H1 (cell line): ENCODE measurements at regions not wholly inside any gene's neighbourhood (a gene's known extent, or its start where the extent isn't known, plus 50 kb on each side); places are given as distances from the start of the nearest gene placed in this dataset.

ENCODE experiments used
- CTCF ChIA-PET: fragments of 300-600 bp; sonication (Branson Sonifier 250); formaldehyde crosslinking; loops from one replicate; lab custom pipeline; 2021; ENCODE audit not compliant: partially characterized antibody; lab: Charles Lee
- POLR2A ChIA-PET: fragments of 300-600 bp; sonication (Branson Sonifier 250); formaldehyde crosslinking; loops from one replicate; lab custom pipeline; 2021; ENCODE audit warnings: inconsistent platforms; ENCODE audit not compliant: partially characterized antibody; lab: Charles Lee
- DNase-seq, 2 experiments: peaks; one replicate each; pipeline versions ENCODE4 v3.0.0 to v3.0.0-alpha.2; 2010 to 2022; ENCODE audit warnings: low spot score in 2 of 2, low read depth in 1 of 2, mixed read lengths in 1 of 2
- FAIRE-seq: peaks from 2 replicates; lab custom pipeline; 2011; peaks lifted over from hg19 to GRCh38; lab: Jason Lieb, UNC
- H2AFZ ChIP-seq: 2 replicates; pipeline ENCODE4 v1.8.1; 2012; ENCODE audit warnings: low read length, inconsistent platforms
- H2AK5ac ChIP-seq: 2 replicates; pipeline ENCODE4 v1.6.1; 2013; ENCODE audit warnings: low read depth, low read length
- H2BK120ac ChIP-seq: replicated peaks from 2 replicates; pipeline ENCODE3; 2013; ENCODE audit warnings: low read depth, low read length, inconsistent platforms
- H2BK12ac ChIP-seq: 2 replicates; pipeline ENCODE4 v1.6.1; 2013; ENCODE audit warnings: low read depth, low read length
- H2BK15ac ChIP-seq: 2 replicates; pipeline ENCODE4 v1.6.1; 2013; ENCODE audit warnings: low read length
- H2BK20ac ChIP-seq: 2 replicates; pipeline ENCODE4 v1.6.1; 2013; ENCODE audit warnings: low read length
- H2BK5ac ChIP-seq: 2 replicates; pipeline ENCODE4 v1.6.1; 2013; ENCODE audit warnings: low read depth, low read length
- H3K14ac ChIP-seq: 2 replicates; pipeline ENCODE4 v1.6.1; 2013; ENCODE audit warnings: inconsistent platforms; ENCODE audit not compliant: insufficient read length
- H3K18ac ChIP-seq: 2 replicates; pipeline ENCODE4 v1.6.1; 2013; ENCODE audit warnings: low read length; ENCODE audit errors: extremely low read depth
- H3K23ac ChIP-seq: 2 replicates; pipeline ENCODE4 v1.6.1; 2013; ENCODE audit warnings: inconsistent platforms; ENCODE audit not compliant: insufficient read length
- H3K23me2 ChIP-seq: 2 replicates; pipeline ENCODE4 v1.6.1; 2013; ENCODE audit warnings: low read depth, low read length
- H3K27ac ChIP-seq: 2 replicates; pipeline ENCODE4 v1.6.1; 2011; ENCODE audit warnings: low read depth, low read length, inconsistent platforms
- H3K27me3 ChIP-seq, 4 experiments: replicated peaks in 1 of 4; 1 replicate in 1 of 4; 2 replicates in 3 of 4; pipeline versions ENCODE4 v1.6.1 to v1.8.1; 2011 to 2013; ENCODE audit warnings: low read length in 3 of 4, mild to moderate bottlenecking in 3 of 4, inconsistent platforms in 2 of 4, mixed read lengths in 2 of 4, moderate library complexity in 1 of 4; ENCODE audit not compliant: control insufficient read depth in 3 of 4, insufficient read depth in 3 of 4; ENCODE audit errors: extremely low read depth in 1 of 4
- H3K36me3 ChIP-seq, 4 experiments: 2 replicates each; pipeline versions ENCODE4 v1.6.1 to v1.8.1; 2011 to 2013; ENCODE audit warnings: mild to moderate bottlenecking in 4 of 4, low read length in 3 of 4, moderate library complexity in 2 of 4, control low read depth in 1 of 4, inconsistent platforms in 1 of 4; ENCODE audit not compliant: insufficient read depth in 4 of 4, control insufficient read depth in 2 of 4
- H3K4ac ChIP-seq: replicated peaks from 2 replicates; pipeline ENCODE3; 2013; ENCODE audit warnings: low read length, low read depth, mixed read lengths, inconsistent platforms; ENCODE audit not compliant: insufficient read length
- H3K4me1 ChIP-seq, 4 experiments: replicated peaks in 1 of 4; 1 replicate in 1 of 4; 2 replicates in 3 of 4; pipeline versions ENCODE4 v1.6.1 to v1.8.1; 2011 to 2013; ENCODE audit warnings: low read length in 3 of 4, inconsistent platforms in 2 of 4, mixed read lengths in 1 of 4; ENCODE audit not compliant: insufficient read depth in 4 of 4, control insufficient read depth in 3 of 4
- H3K4me2 ChIP-seq, 2 experiments: 2 replicates each; pipeline versions ENCODE4 v1.6.1 to v1.8.1; 2011 to 2013; ENCODE audit warnings: low read depth in 2 of 2, low read length in 2 of 2, control low read depth in 1 of 2, inconsistent platforms in 1 of 2, mild to moderate bottlenecking in 1 of 2; ENCODE audit not compliant: insufficient read depth in 1 of 2
- H3K4me3 ChIP-seq, 4 experiments: fragments of 200-600, 300-600 bp in 1 of 4; sonication (generic), shearing (Covaris generic), sonication (Bioruptor Twin) in 1 of 4; 2 replicates each; pipeline versions ENCODE4 v1.5.1 to v1.8.1; 2011 to 2016; ENCODE audit warnings: low read length in 4 of 4, low read depth in 3 of 4, control low read depth in 2 of 4, inconsistent platforms in 2 of 4, mild to moderate bottlenecking in 2 of 4, mixed read lengths in 1 of 4, moderate library complexity in 1 of 4; ENCODE audit not compliant: insufficient read depth in 2 of 4; ENCODE audit errors: extremely low read depth in 1 of 4
- H3K56ac ChIP-seq: replicated peaks from 2 replicates; pipeline ENCODE3; 2013; ENCODE audit warnings: low read depth, mild to moderate bottlenecking, mixed read lengths, low read length, inconsistent platforms; ENCODE audit not compliant: insufficient read length
- H3K79me1 ChIP-seq: 2 replicates; pipeline ENCODE4 v1.6.1; 2013; ENCODE audit warnings: low read depth, low read length, control low read depth
- H3K79me2 ChIP-seq, 2 experiments: 2 replicates each; pipeline versions ENCODE4 v1.6.1 to v1.8.1; 2012 to 2013; ENCODE audit warnings: low read length in 2 of 2, mild to moderate bottlenecking in 2 of 2, inconsistent platforms in 1 of 2; ENCODE audit not compliant: insufficient read depth in 2 of 2, control insufficient read depth in 1 of 2
- H3K9ac ChIP-seq, 4 experiments: replicated peaks in 1 of 4; 1 replicate in 1 of 4; 2 replicates in 3 of 4; pipeline versions ENCODE4 v1.6.1 to v1.8.1; 2011 to 2013; ENCODE audit warnings: low read depth in 3 of 4, low read length in 3 of 4, control low read depth in 2 of 4, mild to moderate bottlenecking in 2 of 4, moderate library complexity in 2 of 4, inconsistent platforms in 1 of 4; ENCODE audit errors: extremely low read depth in 1 of 4
- H3K9me3 ChIP-seq, 2 experiments: 2 replicates each; pipeline versions ENCODE4 v1.6.1 to v1.8.1; 2012 to 2013; ENCODE audit warnings: mild to moderate bottlenecking in 2 of 2, moderate library complexity in 2 of 2, control low read depth in 1 of 2, inconsistent platforms in 1 of 2, low read depth in 1 of 2, low read length in 1 of 2, mixed read lengths in 1 of 2; ENCODE audit not compliant: insufficient read depth in 2 of 2
- H4K20me1 ChIP-seq, 2 experiments: replicated peaks in 1 of 2; 2 replicates each; pipeline versions ENCODE3 to v1.8.1; 2011 to 2013; ENCODE audit warnings: inconsistent platforms in 2 of 2, low read length in 2 of 2, mild to moderate bottlenecking in 1 of 2; ENCODE audit not compliant: insufficient read depth in 2 of 2, control insufficient read depth in 1 of 2
- H4K5ac ChIP-seq: 2 replicates; pipeline ENCODE4 v1.6.1; 2013; ENCODE audit warnings: low read length, low read depth, mixed read lengths, inconsistent platforms; ENCODE audit not compliant: insufficient read length
- H4K8ac ChIP-seq: 2 replicates; pipeline ENCODE4 v1.8.0; 2013; ENCODE audit warnings: mild to moderate bottlenecking, moderate library complexity, low read length, inconsistent platforms; ENCODE audit not compliant: insufficient read depth; ENCODE audit errors: extremely low read depth
- H4K91ac ChIP-seq: replicated peaks from 2 replicates; pipeline ENCODE3; 2013; ENCODE audit warnings: low read length, mixed read lengths, inconsistent platforms; ENCODE audit not compliant: insufficient read length
- CBX5 ChIP-seq: fragments of 300-800, 300-1000 bp; sonication (generic); IDR thresholded peaks from 2 replicates; pipeline ENCODE4 v1.7.1; 2016; ENCODE audit warnings: antibody characterized with exemption, low read length, low read depth
- CEBPB ChIP-seq: IDR thresholded peaks from 2 replicates; pipeline ENCODE4 v1.6.1; 2012; ENCODE audit warnings: low read depth, low read length
- CTBP2 ChIP-seq: IDR thresholded peaks from 2 replicates; pipeline ENCODE4 v1.7.0; 2011; ENCODE audit warnings: borderline replicate concordance, mild to moderate bottlenecking, moderate library complexity, mixed read lengths, low read length; ENCODE audit not compliant: insufficient read depth, insufficient read length
- EGR1 ChIP-seq: IDR thresholded peaks from 2 replicates; pipeline ENCODE4 v1.6.1; 2011; ENCODE audit warnings: low read depth, low read length, borderline replicate concordance
- EP300 ChIP-seq, 2 experiments: IDR thresholded peaks; 1 replicate in 1 of 2; 2 replicates in 1 of 2; pipeline ENCODE4 v1.6.1; 2011 to 2012; ENCODE audit warnings: low read depth in 2 of 2, low read length in 2 of 2, mild to moderate bottlenecking in 2 of 2, borderline replicate concordance in 1 of 2, inconsistent platforms in 1 of 2, moderate library complexity in 1 of 2
- FOSL1 ChIP-seq: IDR thresholded peaks from 2 replicates; pipeline ENCODE4 v1.6.1; 2011; ENCODE audit warnings: mild to moderate bottlenecking, low read depth, low read length, moderate library complexity; ENCODE audit not compliant: insufficient read depth
- GABPA ChIP-seq: IDR thresholded peaks from 2 replicates; pipeline ENCODE4 v1.6.1; 2011; ENCODE audit warnings: mild to moderate bottlenecking, low read length, moderate library complexity, borderline replicate concordance; ENCODE audit not compliant: insufficient read depth
- HDAC6 ChIP-seq: IDR thresholded peaks from one replicate; pipeline ENCODE4 v1.7.1; 2012; ENCODE audit warnings: low read depth, mild to moderate bottlenecking, inconsistent platforms, low read length, moderate library complexity
- POLR2A ChIP-seq, 2 experiments: IDR thresholded peaks; 1 replicate in 1 of 2; 2 replicates in 1 of 2; pipeline ENCODE4 v1.6.1; 2011; ENCODE audit warnings: low read depth in 2 of 2, low read length in 2 of 2, mild to moderate bottlenecking in 2 of 2; ENCODE audit errors: control extremely low read depth in 1 of 2
- RAD21 ChIP-seq, 2 experiments: IDR thresholded peaks in 1 of 2; conservative IDR thresholded peaks in 1 of 2; 2 replicates each; pipeline ENCODE4 v1.6.1; 2011; ENCODE audit warnings: low read depth in 2 of 2, low read length in 2 of 2, improper control_type of control experiment in 1 of 2, inconsistent platforms in 1 of 2, mild to moderate bottlenecking in 1 of 2, moderate library complexity in 1 of 2
- SRF ChIP-seq: IDR thresholded peaks from 2 replicates; pipeline ENCODE4 v1.6.1; 2011; ENCODE audit warnings: mild to moderate bottlenecking, low read depth, low read length, moderate library complexity
- TAF7 ChIP-seq: optimal IDR thresholded peaks from 2 replicates; pipeline ENCODE3; 2011; ENCODE audit warnings: low read depth, mild to moderate bottlenecking, inconsistent platforms, low read length, moderate library complexity, borderline replicate concordance
- TBP ChIP-seq: IDR thresholded peaks from 2 replicates; pipeline ENCODE4 v1.6.1; 2011; ENCODE audit warnings: low read depth, low read length, improper control_type of control experiment
- TCF12 ChIP-seq: IDR thresholded peaks from 2 replicates; pipeline ENCODE4 v1.6.1; 2011; ENCODE audit warnings: low read depth, mild to moderate bottlenecking, low read length
- ZNF274 ChIP-seq: IDR thresholded peaks from 2 replicates; pipeline ENCODE4 v1.7.0; 2012; ENCODE audit warnings: low read length, borderline replicate concordance; ENCODE audit errors: extremely low read depth
- WGBS, 2 experiments: shearing (Covaris generic) in 1 of 2; methylation state at CpG; one replicate each; pipeline versions ENCODE4 v1.1.6 to v1.1.7; 2013 to 2015; ENCODE audit warnings: low lambda C conversion rate in 2 of 2, mixed read lengths in 2 of 2, inconsistent platforms in 1 of 2, low coverage in 1 of 2, missing lambda C conversion rate in 1 of 2; ENCODE audit not compliant: insufficient replicate concordance in 2 of 2, insufficient coverage in 1 of 2, insufficient read length in 1 of 2; ENCODE audit errors: extremely low coverage in 1 of 2, missing lambda C conversion rate in 1 of 2; 5-methylcytosine and 5-hydroxymethylcytosine counted together

DNA sequence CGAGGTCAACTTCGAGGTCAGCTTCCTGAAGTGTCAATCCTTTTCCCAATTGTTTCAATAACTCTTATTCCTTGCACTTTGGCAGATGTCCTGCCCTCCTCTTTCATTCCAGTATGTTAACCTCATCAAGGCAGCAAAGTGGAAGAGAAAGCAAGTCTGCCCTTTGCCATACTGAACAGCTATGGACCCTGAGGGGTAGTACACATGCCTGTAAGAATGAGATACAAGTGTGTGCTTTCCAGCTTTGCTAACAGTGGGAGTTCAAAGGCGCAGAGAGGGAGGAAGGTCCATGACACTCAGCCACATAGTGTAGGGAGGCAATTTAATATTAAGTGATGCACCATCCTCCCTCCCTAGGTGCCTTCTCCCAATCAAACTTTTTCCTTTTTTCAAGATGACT is 96.4 kb upstream of the ZCCHC13 start:
- DNase-seq: no peak
- TF ChIP-seq HDAC6 (no peak), GABPA (no peak), ZNF274 (no peak), RAD21 (IDR thresholded peaks at IDR 0.05 in 1 of 2, conservative IDR thresholded peaks at IDR 0.05 in 1 of 2; ENCODE audit: low read depth in 2 of 2, low read length in 2 of 2) (no peak), CTBP2 (no peak), TAF7 (no peak), POLR2A (IDR thresholded peaks at IDR 0.05; ENCODE audit: control extremely low read depth in 1 of 2, low read depth in 2 of 2, low read length in 2 of 2) (no peak), CEBPB (no peak), EP300 (IDR thresholded peaks at IDR 0.05; ENCODE audit: borderline replicate concordance in 1 of 2, low read depth in 2 of 2, low read length in 2 of 2) (no peak), FOSL1 (no peak), TBP (no peak), EGR1 (no peak), CBX5 (no peak), SRF (no peak), TCF12 (no peak)

More for the DNA sequence above, 96.4 kb upstream of the ZCCHC13 start:
- Histone ChIP-seq H2BK120ac (no peak overlapping the region), H3K23ac (no peak overlapping the region), H2AFZ (no peak overlapping the region), H2AK5ac (no peak overlapping the region), H3K36me3 (peaks cover 2 to 20% (median 12%) of the 10 kb centered on the region in 4 experiments; a peak in 6 of 8 replicates), H3K4me2 (no peak overlapping the region), H3K27me3 (no peaks in the 10 kb centered on the region), H4K5ac (no peak overlapping the region), H3K4me3 (no peak overlapping the region), H3K4me1 (no peaks in the 10 kb centered on the region), H4K8ac (no peak overlapping the region), H3K14ac (no peak overlapping the region), H2BK20ac (no peak overlapping the region), H3K9ac (no peak overlapping the region), H3K23me2 (no peaks in the 10 kb centered on the region), H2BK5ac (no peak overlapping the region), H4K91ac (no peak overlapping the region), H3K18ac (no peak overlapping the region), H3K79me1 (no peaks in the 10 kb centered on the region), H3K4ac (no peak overlapping the region), H4K20me1 (no peaks in the 10 kb centered on the region), H2BK12ac (no peak overlapping the region), H2BK15ac (no peak overlapping the region), H3K56ac (no peak overlapping the region), H3K27ac (no peak overlapping the region), H3K79me2 (no peaks in the 10 kb centered on the region), H3K9me3 (no peaks in the 10 kb centered on the region)
- 100% methylated on average over 3 of the region's 3 CpGs; no CpG with 5 or more reads in 1 of the 2 experiments for WGBS, 2 experiments
- ChIA-PET CTCF (no interaction called here), POLR2A (interaction anchor here (0.6 kb wide), 1 partner anchor 21 kb away, joined by 3 read pairs; no protein-coding TSS in a partner anchor)
- FAIRE-seq: no peak
